RWPE2 (cell line): ENCODE measurements at regions not wholly inside any gene's neighbourhood (a gene's known extent, or its start where the extent isn't known, plus 50 kb on each side); places are given as distances from the start of the nearest gene placed in this dataset.

Source experiments
- ATAC-seq: fragments of 200-7000 bp; cut with Tn5 transposase; 3 replicates; pipeline ENCODE4 v1.9.1; 2021; ENCODE audit warnings: low read depth
- DNase-seq: peaks from one replicate; pipeline ENCODE4 v3.0.0-alpha.2; 2020; ENCODE audit warnings: low spot score
- H3K27ac ChIP-seq: fragments of 450-650 bp; 2 replicates; pipeline ENCODE4 v1.5.1; 2017; ENCODE audit warnings: mild to moderate bottlenecking; ENCODE audit not compliant: poor library complexity, severe bottlenecking
- H3K27me3 ChIP-seq: fragments of 250-450 bp; sonication (Bioruptor Pico); 2 replicates; pipeline ENCODE4 v1.5.1; 2021; ENCODE audit warnings: mild to moderate bottlenecking, moderate library complexity; ENCODE audit not compliant: insufficient read depth, poor library complexity, severe bottlenecking
- H3K36me3 ChIP-seq: fragments of 250-450 bp; sonication (Bioruptor Pico); 2 replicates; pipeline ENCODE4 v1.5.1; 2020; ENCODE audit warnings: low read depth, mild to moderate bottlenecking, moderate library complexity
- H3K4me1 ChIP-seq: fragments of 250-450 bp; sonication (Bioruptor Pico); 2 replicates; pipeline ENCODE4 v1.5.1; 2021; ENCODE audit warnings: mild to moderate bottlenecking, moderate library complexity; ENCODE audit not compliant: insufficient read depth, poor library complexity, severe bottlenecking
- H3K4me3 ChIP-seq: fragments of 250-450 bp; sonication (Bioruptor Pico); 2 replicates; pipeline ENCODE4 v1.5.1; 2021; ENCODE audit warnings: mild to moderate bottlenecking, moderate library complexity; ENCODE audit not compliant: severe bottlenecking
- H3K9me3 ChIP-seq: fragments of 250-450 bp; sonication (Bioruptor Pico); 2 replicates; pipeline ENCODE4 v1.5.1; 2021; ENCODE audit warnings: mild to moderate bottlenecking, moderate library complexity; ENCODE audit not compliant: severe bottlenecking
- TF ChIP-seq, protein P1 (sequence below): fragments of 450-650 bp; IDR thresholded peaks from one replicate; pipeline ENCODE4 v1.5.1; 2017; ENCODE audit warnings: mild to moderate bottlenecking, moderate library complexity; ENCODE audit not compliant: poor library complexity, severe bottlenecking

DNA sequence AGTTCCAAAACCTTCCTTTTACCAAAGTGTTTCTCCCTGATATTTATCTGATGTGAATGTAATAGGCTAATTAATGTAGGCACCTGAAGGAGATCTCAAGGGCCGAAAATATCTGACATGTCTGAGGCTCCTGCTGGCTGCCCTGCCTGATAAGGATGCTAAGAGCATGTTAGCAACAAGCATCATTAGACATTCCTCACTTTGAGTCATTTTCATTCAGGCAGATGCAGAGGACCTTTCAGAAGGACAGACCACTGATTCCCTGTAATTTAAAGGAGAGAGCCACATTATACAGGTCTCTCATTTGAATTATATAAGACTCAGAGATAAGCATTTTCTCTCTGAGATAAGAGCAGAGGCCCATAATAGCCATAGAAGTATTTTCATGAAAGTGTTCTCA is 222.4 kb upstream of the NCKAP5 start:
- H3K27me3 ChIP-seq = no peaks in the 10 kb centered on the region
- ATAC-seq (no peak), DNase-seq (no peak)
- H3K4me3 ChIP-seq = no peak overlapping the region
- TF ChIP-seq, protein P1, sequence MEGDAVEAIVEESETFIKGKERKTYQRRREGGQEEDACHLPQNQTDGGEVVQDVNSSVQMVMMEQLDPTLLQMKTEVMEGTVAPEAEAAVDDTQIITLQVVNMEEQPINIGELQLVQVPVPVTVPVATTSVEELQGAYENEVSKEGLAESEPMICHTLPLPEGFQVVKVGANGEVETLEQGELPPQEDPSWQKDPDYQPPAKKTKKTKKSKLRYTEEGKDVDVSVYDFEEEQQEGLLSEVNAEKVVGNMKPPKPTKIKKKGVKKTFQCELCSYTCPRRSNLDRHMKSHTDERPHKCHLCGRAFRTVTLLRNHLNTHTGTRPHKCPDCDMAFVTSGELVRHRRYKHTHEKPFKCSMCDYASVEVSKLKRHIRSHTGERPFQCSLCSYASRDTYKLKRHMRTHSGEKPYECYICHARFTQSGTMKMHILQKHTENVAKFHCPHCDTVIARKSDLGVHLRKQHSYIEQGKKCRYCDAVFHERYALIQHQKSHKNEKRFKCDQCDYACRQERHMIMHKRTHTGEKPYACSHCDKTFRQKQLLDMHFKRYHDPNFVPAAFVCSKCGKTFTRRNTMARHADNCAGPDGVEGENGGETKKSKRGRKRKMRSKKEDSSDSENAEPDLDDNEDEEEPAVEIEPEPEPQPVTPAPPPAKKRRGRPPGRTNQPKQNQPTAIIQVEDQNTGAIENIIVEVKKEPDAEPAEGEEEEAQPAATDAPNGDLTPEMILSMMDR = no peak
- H3K36me3 ChIP-seq = no peaks in the 10 kb centered on the region
- no peaks in the 10 kb centered on the region for H3K9me3 ChIP-seq
- H3K27ac ChIP-seq = no peak overlapping the region
- no peaks in the 10 kb centered on the region for H3K4me1 ChIP-seq

DNA sequence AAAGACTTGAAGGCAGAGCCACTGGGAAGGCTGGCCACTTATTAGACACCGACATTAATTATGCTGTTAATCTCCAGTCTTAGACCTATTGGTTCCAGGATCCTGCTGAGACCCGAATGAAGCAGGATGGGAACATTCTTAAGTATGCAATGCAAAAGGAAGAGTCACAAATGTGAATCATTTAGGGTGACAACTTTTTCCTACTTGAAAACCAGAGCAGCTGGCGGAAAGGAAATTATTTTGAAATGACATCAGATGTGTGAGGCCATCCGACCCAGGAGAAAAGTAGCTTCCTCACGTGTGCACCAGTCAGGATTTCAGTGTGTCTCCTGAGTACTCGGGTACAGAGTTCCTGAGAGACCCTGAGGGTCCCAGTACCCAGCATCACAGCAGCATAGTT is 222.9 kb upstream of the NCKAP5 start:
- no peak for ATAC-seq
- H3K27ac ChIP-seq = no peak overlapping the region
- TF ChIP-seq, protein P1 = no peak

DNA sequence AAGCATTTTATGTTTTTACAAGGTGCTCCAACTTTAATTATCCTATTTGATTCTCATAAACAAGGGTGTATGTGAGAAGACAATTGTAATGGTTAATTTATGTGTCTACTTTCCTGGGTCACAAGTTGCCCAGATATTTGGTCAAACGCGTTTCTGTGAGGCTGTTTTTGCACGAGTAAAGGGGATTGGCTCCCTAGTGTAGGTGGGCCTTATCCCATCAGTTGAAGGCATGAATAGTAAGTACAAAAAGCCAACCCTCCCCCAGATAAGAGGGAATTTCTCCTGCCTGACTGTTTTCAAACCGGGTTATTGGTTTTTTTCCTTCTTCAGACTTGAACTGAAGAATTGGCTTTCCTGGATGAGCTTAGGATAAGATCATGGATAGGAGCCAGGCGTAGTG is 224.0 kb upstream of the NCKAP5 start:
- TF ChIP-seq, protein P1 = no peak
- H3K36me3 ChIP-seq = no peaks in the 10 kb centered on the region

More for the DNA sequence above, 222.9 kb upstream of the NCKAP5 start:
- no peak for DNase-seq
- Histone ChIP-seq H3K36me3 (no peaks in the 10 kb centered on the region), H3K9me3 (no peaks in the 10 kb centered on the region), H3K27me3 (no peaks in the 10 kb centered on the region), H3K4me3 (no peak overlapping the region), H3K4me1 (no peaks in the 10 kb centered on the region)

DNA sequence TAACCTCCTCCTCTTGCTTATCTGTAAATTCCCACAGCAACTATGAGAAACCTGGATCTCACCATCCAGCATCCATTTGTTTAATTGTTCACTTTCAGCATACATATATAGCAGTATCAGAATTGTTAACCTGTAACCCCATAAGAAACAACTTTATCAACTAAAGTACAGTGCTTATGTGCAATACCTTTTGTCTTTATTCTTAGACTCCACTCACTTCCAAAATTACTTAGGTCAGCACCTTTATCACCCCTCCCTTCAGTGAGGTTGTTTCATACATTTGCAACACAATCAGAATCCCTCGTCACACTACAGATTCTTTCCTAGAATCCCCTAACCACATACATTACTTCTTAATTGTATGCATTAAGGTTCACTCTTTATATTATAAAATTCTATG is 225.9 kb upstream of the NCKAP5 start:
- TF ChIP-seq, protein P1 = no peak
- no peaks in the 10 kb centered on the region for H3K36me3 ChIP-seq
- no peak overlapping the region for H3K4me3 ChIP-seq
- H3K4me1 ChIP-seq = no peaks in the 10 kb centered on the region
- DNase-seq = no peak
- no peak for ATAC-seq
- no peak overlapping the region for H3K27ac ChIP-seq
- no peaks in the 10 kb centered on the region for H3K27me3 ChIP-seq
- H3K9me3 ChIP-seq = no peaks in the 10 kb centered on the region

More for the DNA sequence above, 224.0 kb upstream of the NCKAP5 start:
- ATAC-seq = no peak
- Histone ChIP-seq H3K4me1 (no peaks in the 10 kb centered on the region), H3K27me3 (no peaks in the 10 kb centered on the region), H3K27ac (no peak overlapping the region), H3K4me3 (no peak overlapping the region), H3K9me3 (no peaks in the 10 kb centered on the region)
- DNase-seq = no peak

DNA sequence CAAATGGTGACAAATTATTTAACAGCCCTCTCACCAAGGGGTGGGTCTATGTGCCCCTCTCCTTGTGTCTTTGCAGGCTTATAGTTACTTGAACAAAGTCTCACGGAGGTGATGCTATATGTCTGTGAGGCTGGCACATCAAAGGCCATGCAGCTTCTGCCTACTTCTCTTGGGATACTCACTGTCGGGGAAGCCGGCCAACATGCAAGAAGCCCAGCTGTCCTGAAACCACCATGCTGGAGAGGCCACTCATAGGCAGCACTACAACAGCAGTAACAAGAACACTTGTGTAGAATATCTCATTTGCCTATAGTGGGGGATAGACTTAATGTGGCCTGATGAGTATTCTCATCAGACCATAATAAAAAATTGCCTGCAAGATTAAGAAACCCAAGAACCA is 233.7 kb upstream of the NCKAP5 start:
- no peak for DNase-seq
- Histone ChIP-seq H3K27me3 (no peaks in the 10 kb centered on the region), H3K4me1 (no peaks in the 10 kb centered on the region), H3K36me3 (no peaks in the 10 kb centered on the region), H3K9me3 (no peaks in the 10 kb centered on the region), H3K4me3 (no peak overlapping the region), H3K27ac (no peak overlapping the region)
- TF ChIP-seq, protein P1 = no peak
- ATAC-seq = no peak
